H1 (cell line): ENCODE measurements at regions not wholly inside any gene's neighbourhood (a gene's known extent, or its start where the extent isn't known, plus 50 kb on each side); places are given as distances from the start of the nearest gene placed in this dataset.

ENCODE experiments used
- CTCF ChIA-PET: fragments of 300-600 bp; sonication (Branson Sonifier 250); formaldehyde crosslinking; loops from one replicate; lab custom pipeline; 2021; ENCODE audit not compliant: partially characterized antibody; lab: Charles Lee
- POLR2A ChIA-PET: fragments of 300-600 bp; sonication (Branson Sonifier 250); formaldehyde crosslinking; loops from one replicate; lab custom pipeline; 2021; ENCODE audit warnings: inconsistent platforms; ENCODE audit not compliant: partially characterized antibody; lab: Charles Lee
- DNase-seq, 2 experiments: peaks; one replicate each; pipeline versions ENCODE4 v3.0.0 to v3.0.0-alpha.2; 2010 to 2022; ENCODE audit warnings: low spot score in 2 of 2, low read depth in 1 of 2, mixed read lengths in 1 of 2
- FAIRE-seq: peaks from 2 replicates; lab custom pipeline; 2011; peaks lifted over from hg19 to GRCh38; lab: Jason Lieb, UNC
- H2AFZ ChIP-seq: 2 replicates; pipeline ENCODE4 v1.8.1; 2012; ENCODE audit warnings: low read length, inconsistent platforms
- H2AK5ac ChIP-seq: 2 replicates; pipeline ENCODE4 v1.6.1; 2013; ENCODE audit warnings: low read depth, low read length
- H2BK120ac ChIP-seq: replicated peaks from 2 replicates; pipeline ENCODE3; 2013; ENCODE audit warnings: low read depth, low read length, inconsistent platforms
- H2BK12ac ChIP-seq: 2 replicates; pipeline ENCODE4 v1.6.1; 2013; ENCODE audit warnings: low read depth, low read length
- H2BK15ac ChIP-seq: 2 replicates; pipeline ENCODE4 v1.6.1; 2013; ENCODE audit warnings: low read length
- H2BK20ac ChIP-seq: 2 replicates; pipeline ENCODE4 v1.6.1; 2013; ENCODE audit warnings: low read length
- H2BK5ac ChIP-seq: 2 replicates; pipeline ENCODE4 v1.6.1; 2013; ENCODE audit warnings: low read depth, low read length
- H3K14ac ChIP-seq: 2 replicates; pipeline ENCODE4 v1.6.1; 2013; ENCODE audit warnings: inconsistent platforms; ENCODE audit not compliant: insufficient read length
- H3K18ac ChIP-seq: 2 replicates; pipeline ENCODE4 v1.6.1; 2013; ENCODE audit warnings: low read length; ENCODE audit errors: extremely low read depth
- H3K23ac ChIP-seq: 2 replicates; pipeline ENCODE4 v1.6.1; 2013; ENCODE audit warnings: inconsistent platforms; ENCODE audit not compliant: insufficient read length
- H3K23me2 ChIP-seq: 2 replicates; pipeline ENCODE4 v1.6.1; 2013; ENCODE audit warnings: low read depth, low read length
- H3K27ac ChIP-seq: 2 replicates; pipeline ENCODE4 v1.6.1; 2011; ENCODE audit warnings: low read depth, low read length, inconsistent platforms
- H3K27me3 ChIP-seq, 4 experiments: replicated peaks in 1 of 4; 1 replicate in 1 of 4; 2 replicates in 3 of 4; pipeline versions ENCODE4 v1.6.1 to v1.8.1; 2011 to 2013; ENCODE audit warnings: low read length in 3 of 4, mild to moderate bottlenecking in 3 of 4, inconsistent platforms in 2 of 4, mixed read lengths in 2 of 4, moderate library complexity in 1 of 4; ENCODE audit not compliant: control insufficient read depth in 3 of 4, insufficient read depth in 3 of 4; ENCODE audit errors: extremely low read depth in 1 of 4
- H3K36me3 ChIP-seq, 4 experiments: 2 replicates each; pipeline versions ENCODE4 v1.6.1 to v1.8.1; 2011 to 2013; ENCODE audit warnings: mild to moderate bottlenecking in 4 of 4, low read length in 3 of 4, moderate library complexity in 2 of 4, control low read depth in 1 of 4, inconsistent platforms in 1 of 4; ENCODE audit not compliant: insufficient read depth in 4 of 4, control insufficient read depth in 2 of 4
- H3K4ac ChIP-seq: replicated peaks from 2 replicates; pipeline ENCODE3; 2013; ENCODE audit warnings: low read length, low read depth, mixed read lengths, inconsistent platforms; ENCODE audit not compliant: insufficient read length
- H3K4me1 ChIP-seq, 4 experiments: replicated peaks in 1 of 4; 1 replicate in 1 of 4; 2 replicates in 3 of 4; pipeline versions ENCODE4 v1.6.1 to v1.8.1; 2011 to 2013; ENCODE audit warnings: low read length in 3 of 4, inconsistent platforms in 2 of 4, mixed read lengths in 1 of 4; ENCODE audit not compliant: insufficient read depth in 4 of 4, control insufficient read depth in 3 of 4
- H3K4me2 ChIP-seq, 2 experiments: 2 replicates each; pipeline versions ENCODE4 v1.6.1 to v1.8.1; 2011 to 2013; ENCODE audit warnings: low read depth in 2 of 2, low read length in 2 of 2, control low read depth in 1 of 2, inconsistent platforms in 1 of 2, mild to moderate bottlenecking in 1 of 2; ENCODE audit not compliant: insufficient read depth in 1 of 2
- H3K4me3 ChIP-seq, 4 experiments: fragments of 200-600, 300-600 bp in 1 of 4; sonication (generic), shearing (Covaris generic), sonication (Bioruptor Twin) in 1 of 4; 2 replicates each; pipeline versions ENCODE4 v1.5.1 to v1.8.1; 2011 to 2016; ENCODE audit warnings: low read length in 4 of 4, low read depth in 3 of 4, control low read depth in 2 of 4, inconsistent platforms in 2 of 4, mild to moderate bottlenecking in 2 of 4, mixed read lengths in 1 of 4, moderate library complexity in 1 of 4; ENCODE audit not compliant: insufficient read depth in 2 of 4; ENCODE audit errors: extremely low read depth in 1 of 4
- H3K56ac ChIP-seq: replicated peaks from 2 replicates; pipeline ENCODE3; 2013; ENCODE audit warnings: low read depth, mild to moderate bottlenecking, mixed read lengths, low read length, inconsistent platforms; ENCODE audit not compliant: insufficient read length
- H3K79me1 ChIP-seq: 2 replicates; pipeline ENCODE4 v1.6.1; 2013; ENCODE audit warnings: low read depth, low read length, control low read depth
- H3K79me2 ChIP-seq, 2 experiments: 2 replicates each; pipeline versions ENCODE4 v1.6.1 to v1.8.1; 2012 to 2013; ENCODE audit warnings: low read length in 2 of 2, mild to moderate bottlenecking in 2 of 2, inconsistent platforms in 1 of 2; ENCODE audit not compliant: insufficient read depth in 2 of 2, control insufficient read depth in 1 of 2
- H3K9ac ChIP-seq, 4 experiments: replicated peaks in 1 of 4; 1 replicate in 1 of 4; 2 replicates in 3 of 4; pipeline versions ENCODE4 v1.6.1 to v1.8.1; 2011 to 2013; ENCODE audit warnings: low read depth in 3 of 4, low read length in 3 of 4, control low read depth in 2 of 4, mild to moderate bottlenecking in 2 of 4, moderate library complexity in 2 of 4, inconsistent platforms in 1 of 4; ENCODE audit errors: extremely low read depth in 1 of 4
- H3K9me3 ChIP-seq, 2 experiments: 2 replicates each; pipeline versions ENCODE4 v1.6.1 to v1.8.1; 2012 to 2013; ENCODE audit warnings: mild to moderate bottlenecking in 2 of 2, moderate library complexity in 2 of 2, control low read depth in 1 of 2, inconsistent platforms in 1 of 2, low read depth in 1 of 2, low read length in 1 of 2, mixed read lengths in 1 of 2; ENCODE audit not compliant: insufficient read depth in 2 of 2
- H4K20me1 ChIP-seq, 2 experiments: replicated peaks in 1 of 2; 2 replicates each; pipeline versions ENCODE3 to v1.8.1; 2011 to 2013; ENCODE audit warnings: inconsistent platforms in 2 of 2, low read length in 2 of 2, mild to moderate bottlenecking in 1 of 2; ENCODE audit not compliant: insufficient read depth in 2 of 2, control insufficient read depth in 1 of 2
- H4K5ac ChIP-seq: 2 replicates; pipeline ENCODE4 v1.6.1; 2013; ENCODE audit warnings: low read length, low read depth, mixed read lengths, inconsistent platforms; ENCODE audit not compliant: insufficient read length
- H4K8ac ChIP-seq: 2 replicates; pipeline ENCODE4 v1.8.0; 2013; ENCODE audit warnings: mild to moderate bottlenecking, moderate library complexity, low read length, inconsistent platforms; ENCODE audit not compliant: insufficient read depth; ENCODE audit errors: extremely low read depth
- H4K91ac ChIP-seq: replicated peaks from 2 replicates; pipeline ENCODE3; 2013; ENCODE audit warnings: low read length, mixed read lengths, inconsistent platforms; ENCODE audit not compliant: insufficient read length
- ASH2L ChIP-seq: fragments of 200-600, 300-600 bp; sonication (generic); IDR thresholded peaks from one replicate; pipeline ENCODE4 v1.7.1; 2017; ENCODE audit warnings: low read length
- CHD1 ChIP-seq: IDR thresholded peaks from 2 replicates; pipeline ENCODE4 v1.6.1; 2012; ENCODE audit warnings: low read depth, low read length, improper control_type of control experiment
- KDM5A ChIP-seq: fragments of 200-600 bp; IDR thresholded peaks from 2 replicates; pipeline ENCODE4 v1.7.1; 2012; ENCODE audit warnings: mild to moderate bottlenecking, low read length, inconsistent platforms, mixed read lengths
- POU5F1 ChIP-seq: IDR thresholded peaks from 2 replicates; pipeline ENCODE4 v1.6.1; 2011; ENCODE audit warnings: low read depth, mild to moderate bottlenecking, low read length, moderate library complexity
- RFX5 ChIP-seq: IDR thresholded peaks from 2 replicates; pipeline ENCODE4 v1.6.1; 2011; ENCODE audit warnings: low read depth, low read length, improper control_type of control experiment, borderline replicate concordance
- TAF7 ChIP-seq: optimal IDR thresholded peaks from 2 replicates; pipeline ENCODE3; 2011; ENCODE audit warnings: low read depth, mild to moderate bottlenecking, inconsistent platforms, low read length, moderate library complexity, borderline replicate concordance
- WGBS, 2 experiments: shearing (Covaris generic) in 1 of 2; methylation state at CpG; one replicate each; pipeline versions ENCODE4 v1.1.6 to v1.1.7; 2013 to 2015; ENCODE audit warnings: low lambda C conversion rate in 2 of 2, mixed read lengths in 2 of 2, inconsistent platforms in 1 of 2, low coverage in 1 of 2, missing lambda C conversion rate in 1 of 2; ENCODE audit not compliant: insufficient replicate concordance in 2 of 2, insufficient coverage in 1 of 2, insufficient read length in 1 of 2; ENCODE audit errors: extremely low coverage in 1 of 2, missing lambda C conversion rate in 1 of 2; 5-methylcytosine and 5-hydroxymethylcytosine counted together
- TF ChIP-seq, protein P1 (sequence below): IDR thresholded peaks from 2 replicates; pipeline ENCODE4 v1.6.1; 2012; ENCODE audit warnings: inconsistent platforms
- TF ChIP-seq, protein P2 (sequence below), 3 experiments: IDR thresholded peaks; 1 replicate in 2 of 3; 2 replicates in 1 of 3; pipeline versions ENCODE4 v1.5.1 to v1.6.1; 2011; ENCODE audit warnings: low read length in 3 of 3, mild to moderate bottlenecking in 3 of 3, inconsistent platforms in 2 of 3, low read depth in 1 of 3, moderate library complexity in 1 of 3; ENCODE audit not compliant: insufficient read depth in 1 of 3; ENCODE audit errors: control extremely low read depth in 1 of 3

DNA sequence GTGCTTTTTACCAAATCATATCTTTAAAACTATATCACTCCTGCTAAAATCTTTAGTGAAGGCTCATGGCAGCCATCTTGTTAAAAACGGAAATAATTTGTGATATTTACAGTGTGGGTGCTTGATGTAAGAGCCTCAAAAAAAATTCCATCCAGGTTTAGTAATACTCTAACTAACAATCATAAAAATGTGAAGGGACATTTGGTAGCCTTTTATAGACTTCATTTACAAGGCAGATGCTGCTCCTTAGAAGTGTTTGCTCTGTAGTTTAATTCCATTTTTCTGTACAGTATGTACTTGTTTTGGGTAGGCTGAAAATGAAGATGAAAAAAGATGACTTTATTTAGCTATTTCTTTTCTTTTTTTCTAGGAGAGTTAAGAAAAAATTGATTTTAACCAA lies 525.0 kb downstream of the ZEB2 start:
- no peaks in the 10 kb centered on the region for H3K79me2 ChIP-seq
- H3K4me1 ChIP-seq: no peaks in the 10 kb centered on the region
- FAIRE-seq: no peak
- TF ChIP-seq ASH2L (no peak), POU5F1 (no peak), CHD1 (no peak), TAF7 (no peak), RFX5 (no peak), KDM5A (no peak)
- TF ChIP-seq, protein P1, sequence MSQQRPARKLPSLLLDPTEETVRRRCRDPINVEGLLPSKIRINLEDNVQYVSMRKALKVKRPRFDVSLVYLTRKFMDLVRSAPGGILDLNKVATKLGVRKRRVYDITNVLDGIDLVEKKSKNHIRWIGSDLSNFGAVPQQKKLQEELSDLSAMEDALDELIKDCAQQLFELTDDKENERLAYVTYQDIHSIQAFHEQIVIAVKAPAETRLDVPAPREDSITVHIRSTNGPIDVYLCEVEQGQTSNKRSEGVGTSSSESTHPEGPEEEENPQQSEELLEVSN: no peak
- TF ChIP-seq, protein P2, sequence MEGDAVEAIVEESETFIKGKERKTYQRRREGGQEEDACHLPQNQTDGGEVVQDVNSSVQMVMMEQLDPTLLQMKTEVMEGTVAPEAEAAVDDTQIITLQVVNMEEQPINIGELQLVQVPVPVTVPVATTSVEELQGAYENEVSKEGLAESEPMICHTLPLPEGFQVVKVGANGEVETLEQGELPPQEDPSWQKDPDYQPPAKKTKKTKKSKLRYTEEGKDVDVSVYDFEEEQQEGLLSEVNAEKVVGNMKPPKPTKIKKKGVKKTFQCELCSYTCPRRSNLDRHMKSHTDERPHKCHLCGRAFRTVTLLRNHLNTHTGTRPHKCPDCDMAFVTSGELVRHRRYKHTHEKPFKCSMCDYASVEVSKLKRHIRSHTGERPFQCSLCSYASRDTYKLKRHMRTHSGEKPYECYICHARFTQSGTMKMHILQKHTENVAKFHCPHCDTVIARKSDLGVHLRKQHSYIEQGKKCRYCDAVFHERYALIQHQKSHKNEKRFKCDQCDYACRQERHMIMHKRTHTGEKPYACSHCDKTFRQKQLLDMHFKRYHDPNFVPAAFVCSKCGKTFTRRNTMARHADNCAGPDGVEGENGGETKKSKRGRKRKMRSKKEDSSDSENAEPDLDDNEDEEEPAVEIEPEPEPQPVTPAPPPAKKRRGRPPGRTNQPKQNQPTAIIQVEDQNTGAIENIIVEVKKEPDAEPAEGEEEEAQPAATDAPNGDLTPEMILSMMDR (IDR thresholded peaks at IDR 0.05; ENCODE audit: control extremely low read depth in 1 of 3, insufficient read depth in 1 of 3, low read depth in 1 of 3, low read length in 3 of 3): no peak

More for the DNA sequence above, 525.0 kb downstream of the ZEB2 start:
- Histone ChIP-seq H2AFZ (no peak overlapping the region), H4K20me1 (no peaks in the 10 kb centered on the region), H3K56ac (no peak overlapping the region), H2BK20ac (no peak overlapping the region), H3K14ac (no peak overlapping the region), H3K27ac (no peak overlapping the region), H2BK120ac (no peak overlapping the region), H3K79me1 (no peaks in the 10 kb centered on the region), H2AK5ac (no peak overlapping the region), H3K23ac (no peak overlapping the region), H2BK15ac (no peak overlapping the region), H3K18ac (no peak overlapping the region), H3K9me3 (peaks cover 3 to 14% of the 10 kb centered on the region in 2 experiments; a peak in 2 of 4 replicates), H4K5ac (no peak overlapping the region), H3K4ac (no peak overlapping the region), H3K9ac (no peak overlapping the region), H4K8ac (no peak overlapping the region), H2BK5ac (no peak overlapping the region), H2BK12ac (no peak overlapping the region), H3K23me2 (no peaks in the 10 kb centered on the region; the same call in 1 of the 2 replicates), H3K4me2 (no peak overlapping the region), H3K36me3 (no peaks in the 10 kb centered on the region; a peak in 2 of 8 replicates), H3K27me3 (peaks cover 0 to 1% (median 0%) of the 10 kb centered on the region in 4 experiments; a peak in 1 of 7 replicates), H4K91ac (no peak overlapping the region), H3K4me3 (no peak overlapping the region)
- ChIA-PET POLR2A (interaction anchor here (1.1 kb wide), 1 partner anchor 12 kb away, joined by 3 read pairs; no protein-coding TSS in a partner anchor), CTCF (interaction anchor here (1.4 kb wide), 1 partner anchor 10 kb away, joined by 3 read pairs; no protein-coding TSS in a partner anchor)
- WGBS, 2 experiments: 76% methylated on average over 1 of the region's 1 CpG; no CpG with 5 or more reads in 1 of the 2 experiments
- no peak for DNase-seq
